Smooth muscle cell (in vitro differentiated cells): ENCODE measurements at regions not wholly inside any gene's neighbourhood (a gene's known extent, or its start where the extent isn't known, plus 50 kb on each side); places are given as distances from the start of the nearest gene placed in this dataset.
"Not testable (repeated sequence)": the region's sequence is repeated elsewhere in the genome, so short reads cannot be mapped to it uniquely, and the experiment has no call there.

Experiments
- DNase-seq: peaks from one replicate; lab custom pipeline; 2025; ENCODE audit not compliant: unreplicated experiment; lab: John Stamatoyannopoulos, UW
- H2AFZ ChIP-seq: fragments of 200-600 bp; sonication (generic); 2 replicates; pipeline ENCODE4 v1.6.0; 2016; ENCODE audit warnings: antibody characterized with exemption, low read depth, mild to moderate bottlenecking
- H3F3A ChIP-seq: fragments of 200-600 bp; sonication (generic); 2 replicates; pipeline ENCODE4 v1.6.0; 2017; ENCODE audit warnings: antibody characterized with exemption, low read depth
- H3K27ac ChIP-seq: fragments of 200-600 bp; sonication (generic); 2 replicates; pipeline ENCODE4 v1.5.1; 2016; ENCODE audit warnings: low read depth, mild to moderate bottlenecking
- H3K27me3 ChIP-seq: fragments of 200-600 bp; sonication (generic); 2 replicates; pipeline ENCODE4 v1.6.1; 2016; ENCODE audit warnings: low read depth, mild to moderate bottlenecking
- H3K36me3 ChIP-seq: fragments of 200-600 bp; sonication (generic); 2 replicates; pipeline ENCODE4 v1.5.1; 2016; ENCODE audit warnings: low read depth
- H3K4me1 ChIP-seq: fragments of 200-600 bp; sonication (generic); 2 replicates; pipeline ENCODE4 v1.5.1; 2016; ENCODE audit warnings: low read depth
- H3K4me2 ChIP-seq: fragments of 200-600 bp; sonication (generic); 2 replicates; pipeline ENCODE4 v1.6.0; 2016; ENCODE audit warnings: mild to moderate bottlenecking
- H3K4me3 ChIP-seq: fragments of 200-600 bp; sonication (generic); 2 replicates; pipeline ENCODE4 v1.5.1; 2016; ENCODE audit warnings: mild to moderate bottlenecking
- H3K79me2 ChIP-seq: fragments of 200-600 bp; sonication (generic); 2 replicates; pipeline ENCODE4 v1.6.0; 2016; ENCODE audit warnings: low read depth, mild to moderate bottlenecking
- H3K9ac ChIP-seq: fragments of 200-600 bp; sonication (generic); 2 replicates; pipeline ENCODE4 v1.6.0; 2016; ENCODE audit warnings: low read depth
- H3K9me3 ChIP-seq: fragments of 200-600 bp; sonication (generic); replicated peaks from 2 replicates; pipeline ENCODE4 v1.5.1; 2016; ENCODE audit warnings: low read depth
- H4K20me1 ChIP-seq: fragments of 200-600 bp; sonication (generic); 2 replicates; pipeline ENCODE4 v1.6.0; 2016; ENCODE audit warnings: low read depth
- WGBS: methylation state at CpG from one replicate; pipeline ENCODE4 v1.1.7; 2016; ENCODE audit warnings: low lambda C conversion rate; 5-methylcytosine and 5-hydroxymethylcytosine counted together
- TF ChIP-seq, protein P1 (sequence below): fragments of 200-600 bp; sonication (generic); IDR thresholded peaks from 2 replicates; pipeline ENCODE4 v1.5.1; 2017; ENCODE audit warnings: borderline replicate concordance, mild to moderate bottlenecking, antibody characterized with exemption; ENCODE audit not compliant: insufficient read depth, poor library complexity, severe bottlenecking

DNA sequence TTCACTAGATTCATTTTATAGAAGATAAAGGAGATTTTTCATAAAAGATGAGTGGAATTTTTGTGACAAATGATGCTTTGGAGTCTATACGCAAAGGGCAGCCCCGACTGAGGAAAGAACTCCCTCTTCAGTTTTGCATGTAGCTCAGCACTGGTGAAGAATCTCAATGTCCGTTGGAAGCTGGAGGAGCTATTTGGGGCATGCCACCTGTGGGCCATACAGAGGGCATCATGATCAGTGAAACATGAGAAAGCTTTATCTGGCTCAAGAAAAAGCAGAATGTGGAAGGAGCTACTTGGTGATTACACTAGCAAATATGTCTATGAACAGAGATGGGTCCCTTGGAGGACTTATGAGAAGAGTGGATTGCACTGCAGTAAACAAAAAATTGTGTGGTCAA lies 1359.3 kb downstream of the REEP3 start:
- TF ChIP-seq, protein P1, sequence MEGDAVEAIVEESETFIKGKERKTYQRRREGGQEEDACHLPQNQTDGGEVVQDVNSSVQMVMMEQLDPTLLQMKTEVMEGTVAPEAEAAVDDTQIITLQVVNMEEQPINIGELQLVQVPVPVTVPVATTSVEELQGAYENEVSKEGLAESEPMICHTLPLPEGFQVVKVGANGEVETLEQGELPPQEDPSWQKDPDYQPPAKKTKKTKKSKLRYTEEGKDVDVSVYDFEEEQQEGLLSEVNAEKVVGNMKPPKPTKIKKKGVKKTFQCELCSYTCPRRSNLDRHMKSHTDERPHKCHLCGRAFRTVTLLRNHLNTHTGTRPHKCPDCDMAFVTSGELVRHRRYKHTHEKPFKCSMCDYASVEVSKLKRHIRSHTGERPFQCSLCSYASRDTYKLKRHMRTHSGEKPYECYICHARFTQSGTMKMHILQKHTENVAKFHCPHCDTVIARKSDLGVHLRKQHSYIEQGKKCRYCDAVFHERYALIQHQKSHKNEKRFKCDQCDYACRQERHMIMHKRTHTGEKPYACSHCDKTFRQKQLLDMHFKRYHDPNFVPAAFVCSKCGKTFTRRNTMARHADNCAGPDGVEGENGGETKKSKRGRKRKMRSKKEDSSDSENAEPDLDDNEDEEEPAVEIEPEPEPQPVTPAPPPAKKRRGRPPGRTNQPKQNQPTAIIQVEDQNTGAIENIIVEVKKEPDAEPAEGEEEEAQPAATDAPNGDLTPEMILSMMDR = no peak
- no peak overlapping the region for H3K4me3 ChIP-seq
- H3K4me2 ChIP-seq = no peak overlapping the region
- no peaks in the 10 kb centered on the region for H3K79me2 ChIP-seq
- H3K27ac ChIP-seq = no peak overlapping the region
- H3K9me3 ChIP-seq = no peaks in the 10 kb centered on the region
- no peaks in the 10 kb centered on the region for H3K4me1 ChIP-seq
- H3K27me3 ChIP-seq = no peaks in the 10 kb centered on the region
- no peaks in the 10 kb centered on the region for H4K20me1 ChIP-seq
- H3K36me3 ChIP-seq = no peaks in the 10 kb centered on the region
- H3F3A ChIP-seq = no peaks in the 10 kb centered on the region
- DNase-seq = no peak
- H2AFZ ChIP-seq = no peak overlapping the region
- H3K9ac ChIP-seq = no peak overlapping the region
- 85% methylated on average over 3 of the region's 3 CpGs for WGBS

DNA sequence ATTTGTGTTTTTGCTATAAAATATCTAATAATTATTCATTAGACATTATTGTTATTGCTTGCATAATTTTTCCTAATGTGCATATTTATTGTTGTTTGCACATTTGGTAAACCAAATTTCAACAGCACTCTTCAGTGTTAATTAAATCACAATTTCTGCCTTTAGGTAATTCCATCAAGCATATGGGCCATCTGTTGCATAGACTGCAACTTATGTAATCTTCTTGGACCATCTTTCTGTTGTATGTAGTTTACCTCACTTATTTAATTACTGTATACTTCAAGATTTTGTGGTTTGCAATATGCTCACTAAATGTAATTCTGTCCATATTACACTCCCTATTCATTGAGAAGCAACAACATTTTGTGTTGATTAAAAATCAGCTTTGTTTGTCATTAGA lies 1360.1 kb downstream of the REEP3 start:
- Histone ChIP-seq H3K36me3 (no peaks in the 10 kb centered on the region), H3K4me2 (no peak overlapping the region), H3K27me3 (no peaks in the 10 kb centered on the region), H4K20me1 (no peaks in the 10 kb centered on the region), H3K27ac (no peak overlapping the region), H3K79me2 (no peaks in the 10 kb centered on the region), H3K4me3 (no peak overlapping the region), H2AFZ (no peak overlapping the region), H3K9me3 (no peaks in the 10 kb centered on the region), H3K9ac (no peak overlapping the region), H3K4me1 (no peaks in the 10 kb centered on the region), H3F3A (no peaks in the 10 kb centered on the region)
- DNase-seq = no peak
- TF ChIP-seq, protein P1 = no peak

DNA sequence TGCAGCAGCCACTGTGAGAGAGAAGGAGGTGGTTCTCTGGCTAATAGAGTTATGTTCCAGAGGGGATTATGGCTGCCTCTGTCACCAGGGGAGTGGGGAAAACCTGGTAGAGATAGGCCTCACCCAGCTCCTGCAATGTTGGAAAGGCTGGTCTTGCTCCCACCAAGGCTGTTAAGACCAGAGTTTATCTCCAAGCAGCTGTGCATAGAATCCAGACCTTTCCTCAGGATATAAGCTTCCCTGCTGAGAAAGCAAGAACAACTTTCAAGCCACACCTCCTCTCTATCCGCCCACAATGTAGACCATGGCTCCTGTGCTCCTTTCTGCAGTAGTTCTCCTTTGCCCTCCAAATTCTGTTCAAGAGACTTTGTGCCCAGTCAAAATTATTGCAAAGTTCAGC lies 1375.4 kb downstream of the REEP3 start:
- H3K9me3 ChIP-seq = no peaks in the 10 kb centered on the region
- DNase-seq = no peak
- H4K20me1 ChIP-seq = no peaks in the 10 kb centered on the region
- H3K79me2 ChIP-seq = no peaks in the 10 kb centered on the region
- 91% methylated on average over 1 of the region's 1 CpG for WGBS
- H3K4me1 ChIP-seq = no peaks in the 10 kb centered on the region
- no peaks in the 10 kb centered on the region for H3F3A ChIP-seq
- no peaks in the 10 kb centered on the region for H3K27me3 ChIP-seq
- H3K36me3 ChIP-seq = no peaks in the 10 kb centered on the region
- H3K4me2 ChIP-seq = no peak overlapping the region
- no peak overlapping the region for H3K27ac ChIP-seq
- H2AFZ ChIP-seq = no peak overlapping the region
- TF ChIP-seq, protein P1 = no peak
- H3K9ac ChIP-seq = no peak overlapping the region
- no peak overlapping the region for H3K4me3 ChIP-seq

DNA sequence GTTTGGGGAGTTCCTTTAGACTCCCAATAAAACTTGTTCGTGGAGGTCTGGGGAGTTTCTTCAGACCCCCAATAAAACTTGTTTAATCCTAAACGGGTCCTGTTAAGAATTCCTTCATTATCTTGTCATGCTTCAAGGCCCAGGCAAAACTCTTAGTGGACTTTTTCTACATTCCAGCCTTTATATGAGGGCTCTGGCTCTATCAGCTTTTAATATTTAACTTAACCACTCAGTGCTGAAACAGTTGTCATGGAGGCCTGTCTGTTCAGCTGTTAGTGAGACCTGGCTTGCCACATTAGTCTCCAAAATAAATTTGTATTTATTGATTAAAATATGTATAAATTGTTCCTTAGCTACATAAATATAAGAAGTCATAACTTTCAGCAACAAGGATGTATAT lies 1385.1 kb downstream of the REEP3 start:
- H3K36me3 ChIP-seq, H3K27ac ChIP-seq, DNase-seq: not testable (repeated sequence)

DNA sequence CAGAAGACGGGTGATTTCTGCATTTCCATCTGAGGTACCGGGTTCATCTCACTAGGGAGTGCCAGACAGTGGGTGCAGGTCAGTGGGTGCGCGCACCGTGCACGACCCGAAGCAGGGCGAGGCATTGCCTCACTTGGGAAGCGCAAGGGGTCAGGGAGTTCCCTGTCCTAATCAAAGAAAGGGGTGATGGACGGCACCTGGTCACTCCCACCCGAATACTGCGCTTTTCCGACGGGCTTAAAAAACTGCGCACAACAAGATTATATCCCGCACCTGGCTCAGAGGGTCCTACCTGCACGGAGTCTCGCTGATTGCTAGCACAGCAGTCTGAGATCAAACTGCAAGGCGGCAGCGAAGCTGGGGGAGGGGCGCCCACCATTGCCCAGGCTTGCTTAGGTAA lies 1403.1 kb downstream of the REEP3 start:
- not testable (repeated sequence) for H4K20me1 ChIP-seq, DNase-seq, H3K36me3 ChIP-seq, H3K4me1 ChIP-seq, H3K27me3 ChIP-seq, H3F3A ChIP-seq, H3K9me3 ChIP-seq, H3K79me2 ChIP-seq, H3K9ac ChIP-seq, H3K27ac ChIP-seq
- H3K4me3 ChIP-seq = peak overlapping the region; percentile 49
- peak overlapping the region; percentile 74 for H3K4me2 ChIP-seq
- WGBS = 16% methylated on average over 21 of the region's 21 CpGs
- H2AFZ ChIP-seq = peak overlapping the region; percentile 66

More for the DNA sequence above, 1385.1 kb downstream of the REEP3 start:
- H4K20me1 ChIP-seq, H3F3A ChIP-seq, H2AFZ ChIP-seq, H3K9ac ChIP-seq, H3K4me2 ChIP-seq, H3K9me3 ChIP-seq, H3K4me3 ChIP-seq, H3K4me1 ChIP-seq, H3K79me2 ChIP-seq, H3K27me3 ChIP-seq: not testable (repeated sequence)
- 3% methylated on average over 2 of the region's 2 CpGs for WGBS
